ENCODE measurements at regions not wholly inside any gene's neighbourhood (a gene's known extent, or its start where the extent isn't known, plus 50 kb on each side); places are given as distances from the start of the nearest gene placed in this dataset.

- Histone ChIP-seq H3K36me3 (ENCODE audit: control insufficient read depth, insufficient read depth, low read length) (no peaks in the 10 kb centered on the region), H3K27me3 (ENCODE audit: control insufficient read depth, insufficient read depth, low read length) (no peaks in the 10 kb centered on the region), H3K4me3 (ENCODE audit: low read depth, low read length) (no peak overlapping the region)
- no peak for TF ChIP-seq CTCF (IDR thresholded peaks at IDR 0.05; ENCODE audit: insufficient read depth, low read length, severe bottlenecking)
- DNase-seq (ENCODE audit: low read depth) (no peak), FAIRE-seq (no peak)
These were observed 69.3 kb upstream of the MOCS2 start for GRCh38 chr5:53178830-53179229.

GRCh38 chr5:53179691-53180090, 70.1 kb upstream of the MOCS2 start:
- H3K27me3 ChIP-seq (ENCODE audit: control insufficient read depth, insufficient read depth, low read length), result no peaks in the 10 kb centered on the region
- H3K4me3 ChIP-seq (ENCODE audit: low read depth, low read length), result no peak overlapping the region
- H3K36me3 ChIP-seq (ENCODE audit: control insufficient read depth, insufficient read depth, low read length), result no peaks in the 10 kb centered on the region
- no peak for DNase-seq (ENCODE audit: low read depth)
- FAIRE-seq, result peak; percentile 92
- no peak for TF ChIP-seq CTCF (IDR thresholded peaks at IDR 0.05; ENCODE audit: insufficient read depth, low read length, severe bottlenecking)

GRCh38 chr5:53180538-53180937, 71.0 kb upstream of the MOCS2 start:
- H3K36me3 ChIP-seq (ENCODE audit: control insufficient read depth, insufficient read depth, low read length), result no peaks in the 10 kb centered on the region
- DNase-seq (ENCODE audit: low read depth) (no peak), FAIRE-seq (no peak)
- no peaks in the 10 kb centered on the region for H3K27me3 ChIP-seq (ENCODE audit: control insufficient read depth, insufficient read depth, low read length)
- no peak overlapping the region for H3K4me3 ChIP-seq (ENCODE audit: low read depth, low read length)
- TF ChIP-seq CTCF (IDR thresholded peaks at IDR 0.05; ENCODE audit: insufficient read depth, low read length, severe bottlenecking), result no peak

- no peak for TF ChIP-seq CTCF (IDR thresholded peaks at IDR 0.05; ENCODE audit: insufficient read depth, low read length, severe bottlenecking)
- Histone ChIP-seq H3K36me3 (ENCODE audit: control insufficient read depth, insufficient read depth, low read length) (no peaks in the 10 kb centered on the region), H3K4me3 (ENCODE audit: low read depth, low read length) (no peak overlapping the region), H3K27me3 (ENCODE audit: control insufficient read depth, insufficient read depth, low read length) (no peaks in the 10 kb centered on the region)
- FAIRE-seq, result no peak
- no peak for DNase-seq (ENCODE audit: low read depth)
These were observed 71.4 kb upstream of the MOCS2 start for GRCh38 chr5:53180991-53181390.

GRCh38 chr5:53183880-53184279, 74.3 kb upstream of the MOCS2 start:
- no peak for TF ChIP-seq CTCF (IDR thresholded peaks at IDR 0.05; ENCODE audit: insufficient read depth, low read length, severe bottlenecking)
- FAIRE-seq, result no peak

GRCh38 chr5:53191548-53192165, 82.1 kb upstream of the MOCS2 start:
- H3K27me3 ChIP-seq (ENCODE audit: control insufficient read depth, insufficient read depth, low read length), result no peaks in the 10 kb centered on the region
- no peak for TF ChIP-seq CTCF (IDR thresholded peaks at IDR 0.05; ENCODE audit: insufficient read depth, low read length, severe bottlenecking)
- H3K4me3 ChIP-seq (ENCODE audit: low read depth, low read length), result no peak overlapping the region
- H3K36me3 ChIP-seq (ENCODE audit: control insufficient read depth, insufficient read depth, low read length), result no peaks in the 10 kb centered on the region
- FAIRE-seq (no peak), DNase-seq (ENCODE audit: low read depth) (no peak)

More at GRCh38 chr5:53183880-53184279, 74.3 kb upstream of the MOCS2 start:
- no peak for DNase-seq (ENCODE audit: low read depth)
- Histone ChIP-seq H3K36me3 (ENCODE audit: control insufficient read depth, insufficient read depth, low read length) (no peaks in the 10 kb centered on the region), H3K27me3 (ENCODE audit: control insufficient read depth, insufficient read depth, low read length) (no peaks in the 10 kb centered on the region), H3K4me3 (ENCODE audit: low read depth, low read length) (no peak overlapping the region)
